GM10248 (cell line): ENCODE measurements at regions not wholly inside any gene's neighbourhood (a gene's known extent, or its start where the extent isn't known, plus 50 kb on each side); places are given as distances from the start of the nearest gene placed in this dataset.
"Not testable (repeated sequence)": the region's sequence is repeated elsewhere in the genome, so short reads cannot be mapped to it uniquely, and the experiment has no call there.

ENCODE experiments used
- CTCF ChIA-PET: fragments of 300-600 bp; sonication (Branson Sonifier 250); formaldehyde crosslinking; extraction: SDS; loops from one replicate; lab custom pipeline; 2021; ENCODE audit warnings: antibody characterized with exemption; lab: Yijun Ruan, JAX
- POLR2A ChIA-PET: fragments of 350-650 bp; sonication (Branson Sonifier 250); formaldehyde crosslinking; extraction: SDS; loops from one replicate; lab custom pipeline; 2020; ENCODE audit warnings: antibody characterized with exemption; lab: Yijun Ruan, JAX
- DNase-seq: peaks from one replicate; pipeline ENCODE4 v3.0.0; 2012; ENCODE audit errors: extremely low spot score
- CTCF ChIP-seq: IDR thresholded peaks from 2 replicates; pipeline ENCODE4 v1.5.1; 2012; ENCODE audit warnings: mild to moderate bottlenecking, low read depth; ENCODE audit errors: extremely low read depth, missing control alignments, control extremely low read depth

GRCh38 chr10:34886906-34887642 is 72.0 kb upstream of the PARD3 start:
- ChIA-PET POLR2A (no interaction called here), CTCF (no interaction called here)
- no peak for DNase-seq
- no peak for TF ChIP-seq CTCF

- DNase-seq = no peak
- TF ChIP-seq CTCF = no peak
- POLR2A ChIA-PET = no interaction called here
- CTCF ChIA-PET = no interaction called here
These were observed 70.8 kb upstream of the PARD3 start for GRCh38 chr10:34885898-34886297.

DNA sequence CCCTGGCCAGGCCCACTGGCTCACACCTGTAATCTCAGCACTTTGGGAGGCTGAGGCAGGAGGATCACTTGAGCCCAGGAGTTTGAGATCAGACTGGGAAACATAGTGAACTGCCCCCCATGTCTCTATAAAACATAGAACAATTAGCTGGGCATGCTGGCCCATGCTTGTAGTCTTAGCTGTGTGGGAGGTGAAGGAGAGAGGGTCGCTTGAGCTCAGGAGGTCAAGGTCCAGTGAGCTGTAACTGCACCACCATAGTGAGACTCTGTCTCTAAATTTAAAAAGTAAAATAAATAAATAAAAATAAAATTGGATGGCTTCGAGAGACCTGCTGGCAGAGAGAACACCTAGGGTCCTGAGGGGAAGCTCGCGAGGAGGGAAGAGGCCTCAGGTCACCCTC is 69.9 kb upstream of the PARD3 start:
- DNase-seq = no peak
- no peak for TF ChIP-seq CTCF
- ChIA-PET POLR2A (no interaction called here), CTCF (no interaction called here)

- ChIA-PET CTCF (no interaction called here), POLR2A (no interaction called here)
- no peak for DNase-seq
- TF ChIP-seq CTCF = no peak
These were observed 69.3 kb upstream of the PARD3 start for GRCh38 chr10:34884272-34884952.

DNA sequence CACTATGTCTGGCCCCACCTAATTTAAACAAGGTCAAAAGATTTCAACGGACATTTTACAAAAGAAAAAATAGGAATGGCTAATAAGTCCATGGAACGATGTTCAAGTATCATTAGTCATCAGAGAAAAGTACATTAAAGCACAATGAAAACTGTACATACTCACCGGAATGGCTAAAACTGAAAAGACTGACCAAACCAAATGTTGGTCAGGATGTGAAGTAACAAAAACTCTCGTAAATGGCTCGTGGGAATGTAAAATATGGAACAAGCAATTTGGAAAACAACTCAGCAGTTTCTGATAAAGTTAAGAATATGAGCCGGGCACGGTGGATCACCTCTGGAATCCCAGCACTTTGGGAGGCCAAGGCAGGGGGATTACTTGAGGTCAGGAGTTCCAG is 65.7 kb upstream of the PARD3 start:
- no peak for DNase-seq
- CTCF ChIA-PET = no interaction called here
- POLR2A ChIA-PET = no interaction called here
- TF ChIP-seq CTCF = no peak

- CTCF ChIA-PET = interaction anchor here (1.2 kb wide), 1 partner anchor 25 kb away, joined by 4 read pairs; no protein-coding TSS in a partner anchor
- POLR2A ChIA-PET, DNase-seq: not testable (repeated sequence)
These were observed 63.6 kb upstream of the PARD3 start for GRCh38 chr10:34878651-34879050.

DNA sequence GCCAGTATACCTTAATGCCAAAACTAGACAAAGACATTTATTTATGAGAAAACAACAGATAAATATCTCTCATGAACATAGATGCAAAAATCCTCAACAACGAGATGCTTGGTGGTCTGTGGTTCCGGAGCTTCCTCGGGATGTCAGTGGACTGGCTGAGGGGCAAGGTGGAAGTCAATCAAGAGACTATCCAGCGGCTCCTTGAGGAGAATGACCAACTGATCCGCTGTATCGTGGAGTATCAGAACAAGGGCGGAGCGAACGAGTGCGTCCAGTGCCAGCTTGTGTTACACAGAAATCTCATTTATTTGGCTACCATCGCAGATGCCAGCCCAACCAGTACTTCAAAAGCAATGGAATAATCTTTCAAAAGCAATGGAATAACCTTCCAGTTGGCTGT is 60.0 kb upstream of the PARD3 start:
- no peak for TF ChIP-seq CTCF
- CTCF ChIA-PET = no interaction called here
- POLR2A ChIA-PET = no interaction called here

More for the DNA sequence above, 60.0 kb upstream of the PARD3 start:
- DNase-seq = no peak
